NCI-H510A treated with DMSO at 0.1 percent for 48 hours (cell line): ENCODE measurements at regions not wholly inside any gene's neighbourhood (a gene's known extent, or its start where the extent isn't known, plus 50 kb on each side); places are given as distances from the start of the nearest gene placed in this dataset.

Experiments used
- DNase-seq: peaks from one replicate; lab custom pipeline; 2025; lab: John Stamatoyannopoulos, UW

DNA sequence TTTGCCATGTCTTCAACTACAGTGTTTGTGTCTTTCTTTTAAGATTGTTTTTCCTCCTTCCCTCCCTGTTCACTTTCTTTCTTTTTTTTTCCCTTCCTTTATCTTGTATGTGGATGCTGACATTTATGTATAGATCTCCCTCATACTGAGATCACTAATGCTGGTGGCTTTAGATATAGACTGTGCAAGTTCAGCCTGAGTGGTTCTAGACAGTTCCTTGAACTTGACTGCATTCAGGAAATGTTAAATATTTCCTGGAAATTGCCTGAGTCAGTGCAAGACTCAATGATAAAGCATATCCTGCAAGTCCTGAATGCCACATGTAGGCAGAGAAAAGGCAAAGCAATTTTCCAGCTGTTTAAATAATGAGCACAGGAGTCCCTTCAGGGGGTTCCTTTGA is 182.5 kb upstream of the NR3C1 start:
- DNase-seq, result no peak

DNA sequence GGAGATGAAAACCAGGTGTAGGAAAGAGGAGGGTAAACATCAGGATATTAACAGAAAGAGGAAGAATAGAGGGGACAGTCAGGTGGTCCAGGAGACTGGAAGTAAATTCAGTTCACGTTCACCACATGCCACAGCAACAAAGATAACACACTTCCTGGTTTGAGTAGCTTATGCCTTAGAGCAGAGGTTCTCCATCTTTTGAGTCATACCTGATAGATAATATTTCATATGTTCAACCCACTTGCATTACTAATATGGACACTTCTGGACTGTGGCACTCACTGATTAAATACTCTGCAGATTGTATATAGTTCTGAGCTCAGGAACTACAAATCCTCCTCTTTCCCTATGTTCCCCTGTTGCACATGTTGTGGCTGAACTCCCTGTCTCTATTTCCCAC is 179.9 kb upstream of the NR3C1 start:
- no peak for DNase-seq

DNA sequence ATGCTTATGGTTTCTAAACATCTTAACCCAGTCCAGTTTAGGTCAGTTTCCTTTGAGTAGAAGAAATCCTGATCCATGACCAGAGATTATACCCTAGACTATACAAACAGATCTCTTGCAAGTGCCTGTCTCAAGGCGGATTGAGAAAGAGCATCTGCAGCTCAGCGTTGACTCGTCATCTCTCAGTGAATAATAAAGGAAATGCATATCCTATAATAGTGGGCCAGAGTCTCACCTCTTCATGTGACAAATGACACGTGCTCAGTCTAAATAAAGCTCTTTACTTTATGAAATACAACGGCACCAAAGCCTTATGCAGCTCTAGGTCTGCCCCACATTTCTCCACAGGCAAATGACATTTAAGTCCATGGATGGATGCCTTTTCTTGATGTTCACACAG is 179.4 kb upstream of the NR3C1 start:
- no peak for DNase-seq

DNA sequence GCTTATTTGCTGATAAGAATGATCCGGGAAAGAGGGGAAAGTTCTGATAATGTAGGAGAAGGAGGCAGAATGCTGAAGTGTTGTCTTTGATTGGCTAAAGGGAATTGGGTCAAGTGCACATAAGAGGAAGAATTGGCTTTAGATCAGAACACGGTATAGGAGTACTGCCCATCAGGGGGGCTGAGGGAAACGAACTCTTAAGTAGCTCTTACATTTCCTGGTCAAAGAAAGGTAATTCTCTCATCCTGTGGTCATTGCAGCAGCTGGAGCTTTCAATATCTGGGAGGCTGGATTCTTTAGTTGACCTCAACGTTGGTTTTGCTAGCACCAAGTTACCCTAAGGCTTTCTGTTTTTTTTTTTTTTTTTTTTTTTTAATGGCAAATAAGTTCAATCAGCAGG is 178.7 kb upstream of the NR3C1 start:
- peak; percentile 24 for DNase-seq

DNA sequence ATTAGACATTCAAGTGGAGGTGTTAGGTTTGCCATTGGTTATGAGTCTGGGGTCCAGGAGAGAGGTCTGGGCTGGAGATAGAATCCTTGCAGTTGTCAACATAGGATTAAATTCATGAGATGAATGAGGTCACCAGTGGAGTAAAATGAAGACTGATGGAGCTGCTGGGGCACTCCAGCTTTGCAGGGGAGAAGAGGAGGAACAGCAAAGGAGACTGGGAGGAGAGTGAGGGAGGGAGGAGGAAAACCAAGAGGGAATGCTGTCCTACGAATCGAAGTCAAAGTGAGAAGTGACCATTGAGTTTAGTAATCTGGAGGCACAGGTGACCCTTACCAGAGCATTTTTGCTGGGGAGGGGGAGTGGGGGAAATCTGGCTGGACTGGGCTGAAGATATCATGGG is 178.2 kb upstream of the NR3C1 start:
- DNase-seq, result no peak

DNA sequence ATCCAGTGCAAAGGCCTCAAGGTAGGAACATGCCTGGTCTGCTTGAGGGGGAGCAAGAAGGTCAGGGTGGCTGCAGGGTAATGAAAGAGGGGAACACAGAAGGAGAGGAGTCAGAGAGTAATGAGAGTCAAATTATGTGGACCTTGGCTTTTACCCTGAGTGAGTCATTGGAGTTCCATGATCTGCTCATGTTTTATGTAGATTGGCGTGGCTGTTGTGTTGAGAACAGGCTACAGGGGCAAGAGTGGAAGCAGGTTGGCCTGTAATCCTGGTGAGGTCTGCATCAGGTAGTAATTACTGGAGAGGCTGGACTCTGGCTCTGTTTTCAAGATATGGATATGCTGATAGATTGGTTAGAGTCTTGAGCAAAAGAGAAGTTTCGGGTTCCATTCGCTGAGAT is 177.7 kb upstream of the NR3C1 start:
- no peak for DNase-seq

DNA sequence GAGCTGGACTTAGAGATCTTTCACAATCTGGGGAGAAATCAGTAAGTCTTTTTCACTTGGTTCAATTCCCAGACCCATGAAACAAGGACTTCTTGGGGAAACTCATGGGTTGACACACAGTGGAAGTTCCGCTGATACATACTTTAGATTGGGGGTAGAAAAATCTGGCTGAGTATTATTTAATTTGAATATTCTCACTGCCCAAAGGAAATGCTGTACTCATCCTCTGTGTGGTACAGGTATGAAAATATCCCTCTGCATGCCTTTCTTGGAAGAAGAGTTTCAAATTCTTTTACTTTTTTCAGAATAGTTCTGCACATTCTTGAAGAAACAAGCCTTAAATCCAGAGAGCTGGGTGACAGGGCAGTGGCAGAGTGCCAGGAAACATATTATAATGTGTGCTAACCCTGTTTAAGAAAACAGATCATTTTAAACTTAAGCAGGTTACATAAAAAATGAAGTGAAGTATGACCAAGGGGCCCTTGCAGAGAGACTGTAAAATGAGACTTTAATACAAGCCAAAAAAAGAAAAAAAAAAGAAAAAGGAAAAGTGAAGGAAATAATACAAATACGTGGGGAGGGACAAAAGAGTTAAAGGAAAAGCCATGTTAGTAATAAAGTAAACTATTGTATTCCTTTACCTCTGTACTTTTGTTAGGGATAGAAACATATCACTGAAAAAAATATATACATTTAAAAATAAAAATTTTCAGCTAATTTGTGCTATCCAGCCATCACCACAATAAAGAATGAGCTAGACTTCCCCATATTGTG is 173.4 kb upstream of the NR3C1 start:
- DNase-seq, result no peak

DNA sequence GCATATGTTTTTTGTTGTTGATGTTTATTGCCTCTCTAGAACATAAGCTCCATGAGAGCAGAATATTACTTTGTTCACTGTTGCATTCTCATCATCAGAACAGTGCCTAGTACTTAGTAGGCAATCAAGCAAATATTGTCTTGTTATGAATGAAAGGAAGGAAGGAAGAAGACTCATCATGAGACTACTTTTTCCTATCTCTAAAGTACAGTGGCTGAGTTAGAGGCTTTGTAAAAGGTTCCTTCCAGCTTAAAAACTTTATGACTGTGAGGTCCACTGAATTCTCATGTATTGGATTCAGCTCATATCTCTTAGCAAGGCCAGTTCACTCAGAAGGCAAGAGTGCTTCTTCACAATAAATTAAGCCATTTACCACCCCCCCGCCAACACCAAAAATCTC is 171.8 kb upstream of the NR3C1 start:
- no peak for DNase-seq

DNA sequence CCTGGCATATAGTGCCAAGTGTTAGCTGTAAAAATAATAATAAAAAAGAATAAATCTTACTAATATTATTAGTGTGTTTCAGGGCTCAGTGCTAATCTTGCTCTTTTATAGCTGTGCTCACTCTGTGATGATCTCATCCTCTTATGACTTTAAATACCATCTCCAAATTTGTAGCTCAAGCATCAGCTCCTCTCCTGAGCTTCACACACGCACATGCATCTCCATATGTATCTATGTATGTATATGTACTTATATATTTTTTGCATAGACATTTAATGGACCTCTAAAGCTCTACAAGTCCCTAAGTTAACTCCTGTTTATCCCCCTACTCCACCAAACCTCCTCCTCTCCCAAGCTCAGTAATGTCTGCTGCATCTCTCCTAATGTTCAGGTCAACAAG is 170.8 kb upstream of the NR3C1 start:
- DNase-seq, result no peak

DNA sequence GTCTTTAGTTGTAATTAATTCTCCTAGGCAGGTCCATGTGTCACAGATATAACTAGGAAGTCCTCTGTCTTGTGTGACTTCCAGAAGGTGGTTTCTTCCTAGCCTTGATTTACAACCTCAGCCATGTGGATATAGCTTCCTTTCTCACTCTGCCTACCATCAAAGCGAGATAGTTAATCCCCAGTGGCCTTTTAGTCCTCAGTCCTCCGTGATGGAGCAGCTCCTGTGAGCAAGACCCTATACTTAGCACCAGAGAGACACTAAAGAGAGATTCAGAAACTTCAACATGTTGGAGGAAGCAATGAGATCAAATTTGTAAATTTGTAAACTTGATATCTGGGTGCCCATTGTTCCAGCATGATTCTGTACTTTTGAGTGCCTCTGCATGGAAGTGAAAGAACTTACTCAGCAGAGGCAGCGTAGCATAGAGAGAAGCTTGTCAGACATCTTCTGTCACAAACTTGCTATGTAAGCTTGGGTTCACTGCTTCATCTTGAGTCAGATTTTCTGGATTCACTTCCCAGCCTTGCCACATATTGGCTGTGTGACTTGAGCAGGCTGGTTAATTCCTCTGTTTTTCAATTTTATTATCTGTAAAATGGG is 170.2 kb upstream of the NR3C1 start:
- no peak for DNase-seq

DNA sequence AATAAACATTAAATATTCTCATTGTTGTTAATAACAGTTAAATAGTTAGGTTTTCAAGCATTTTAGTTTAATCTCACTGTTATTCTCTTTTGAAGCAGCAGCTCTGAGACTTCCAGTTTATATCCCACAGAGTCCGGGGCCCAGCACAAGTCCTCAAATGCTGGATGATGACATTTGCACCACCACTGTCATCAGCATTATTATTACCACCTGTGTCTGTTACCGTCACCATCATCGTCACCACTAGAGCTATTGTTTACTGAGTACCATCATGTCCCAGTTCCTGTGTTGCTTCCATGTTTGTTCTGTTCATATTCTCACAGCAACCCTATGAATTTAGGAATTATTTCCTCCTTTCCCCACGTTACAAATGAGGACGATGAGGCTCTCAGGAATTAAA is 169.2 kb upstream of the NR3C1 start:
- no peak for DNase-seq

DNA sequence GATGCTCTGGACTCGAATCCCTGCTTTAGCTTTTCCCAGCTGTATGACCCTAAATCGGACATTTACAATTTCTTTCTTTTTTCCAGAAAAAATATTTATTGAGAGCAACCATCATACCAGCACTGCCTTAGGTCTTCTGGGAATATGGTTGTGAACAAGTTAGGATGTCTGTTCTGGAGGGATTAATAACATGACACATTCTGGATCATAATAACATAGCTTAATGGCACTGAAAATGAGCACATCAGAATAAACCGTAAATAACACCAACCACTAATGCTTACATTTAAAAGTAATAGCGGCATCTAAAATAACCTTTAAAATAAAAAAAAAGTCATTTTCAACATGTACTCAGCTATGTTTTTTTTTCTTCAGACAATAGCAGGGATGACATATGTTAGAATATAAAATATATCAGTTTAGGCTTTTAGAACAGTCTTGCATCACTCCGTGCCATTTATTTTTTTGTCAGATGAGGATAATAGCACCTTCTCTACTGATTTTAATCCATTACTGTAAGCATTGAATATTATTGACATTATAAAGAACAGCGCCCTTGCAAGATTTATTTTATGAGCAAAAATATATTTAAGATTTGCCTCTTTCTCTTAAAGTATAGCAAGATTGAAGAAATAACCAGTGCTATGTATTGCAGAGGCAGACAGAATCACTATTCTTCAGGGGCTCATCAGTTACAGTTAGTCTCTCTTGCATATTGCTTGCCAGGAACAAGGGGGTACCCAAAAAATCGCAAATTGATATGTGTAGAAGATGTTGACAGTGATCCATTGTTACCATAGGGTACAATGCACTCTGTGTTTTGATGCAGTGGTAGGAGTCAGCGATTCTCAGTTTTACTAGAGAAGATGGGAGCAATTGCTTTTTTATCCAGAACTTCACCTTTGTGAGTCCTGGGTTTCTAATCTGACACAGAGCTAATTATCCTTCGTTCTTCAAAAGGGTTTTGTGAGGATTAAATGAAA is 168.4 kb upstream of the NR3C1 start:
- no peak for DNase-seq

DNA sequence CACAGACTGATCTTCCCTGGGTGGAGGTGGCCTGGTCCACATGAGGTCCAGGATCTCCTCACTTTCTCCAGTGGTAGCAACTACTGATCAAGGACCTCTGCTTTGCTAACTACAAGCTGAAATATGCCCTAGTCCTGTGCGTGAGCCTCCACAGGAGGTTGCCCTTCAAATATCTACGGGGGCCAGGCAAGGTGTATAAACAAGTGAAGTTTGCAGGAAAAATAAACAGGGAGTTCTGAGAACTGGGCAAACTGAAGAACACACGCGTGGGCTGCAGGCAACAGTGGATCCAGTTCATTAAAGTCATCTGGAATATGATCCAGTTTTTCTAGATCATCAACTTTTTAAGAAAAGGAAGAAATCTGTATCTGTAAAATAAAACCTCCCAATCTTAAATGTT is 167.5 kb upstream of the NR3C1 start:
- no peak for DNase-seq

DNA sequence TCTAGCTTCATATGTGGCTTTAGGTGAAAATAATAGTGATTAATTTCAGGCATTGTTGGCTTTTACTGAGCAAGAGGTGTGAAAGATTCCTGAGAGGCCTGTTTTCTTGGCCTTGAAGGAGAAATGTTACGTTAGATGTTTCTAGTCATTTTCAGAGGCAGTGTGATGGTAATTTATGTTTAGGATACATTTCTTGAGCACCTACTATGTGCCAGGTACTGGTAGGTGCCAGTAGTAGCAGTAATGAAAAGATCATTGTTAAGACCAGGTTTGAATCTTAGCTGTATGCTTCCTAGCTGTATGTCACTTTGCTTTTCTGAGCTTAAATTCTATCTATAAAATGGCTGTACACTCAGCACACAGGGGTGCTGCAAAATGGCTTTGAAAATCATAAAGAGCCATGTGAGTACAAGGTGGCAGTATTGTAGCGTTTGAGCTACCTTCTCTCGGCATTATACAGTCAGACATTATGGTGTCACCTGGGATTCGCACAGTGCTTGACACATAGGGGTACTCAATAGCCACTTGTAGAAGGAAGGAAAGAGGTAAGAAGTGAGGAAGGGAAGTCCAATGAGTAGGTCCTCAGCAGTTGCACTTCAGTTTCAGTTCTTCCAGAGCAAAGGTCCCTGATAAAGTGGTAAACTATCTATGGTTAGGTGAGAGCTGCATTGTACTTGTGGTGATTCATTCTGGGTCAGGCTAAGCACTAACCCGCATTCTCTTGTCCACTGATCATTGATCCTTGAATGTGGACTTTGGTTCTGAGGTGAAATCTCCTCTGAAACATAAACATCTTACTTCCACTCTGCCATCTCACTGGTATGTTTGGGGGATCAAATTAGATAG is 166.5 kb upstream of the NR3C1 start:
- no peak for DNase-seq

DNA sequence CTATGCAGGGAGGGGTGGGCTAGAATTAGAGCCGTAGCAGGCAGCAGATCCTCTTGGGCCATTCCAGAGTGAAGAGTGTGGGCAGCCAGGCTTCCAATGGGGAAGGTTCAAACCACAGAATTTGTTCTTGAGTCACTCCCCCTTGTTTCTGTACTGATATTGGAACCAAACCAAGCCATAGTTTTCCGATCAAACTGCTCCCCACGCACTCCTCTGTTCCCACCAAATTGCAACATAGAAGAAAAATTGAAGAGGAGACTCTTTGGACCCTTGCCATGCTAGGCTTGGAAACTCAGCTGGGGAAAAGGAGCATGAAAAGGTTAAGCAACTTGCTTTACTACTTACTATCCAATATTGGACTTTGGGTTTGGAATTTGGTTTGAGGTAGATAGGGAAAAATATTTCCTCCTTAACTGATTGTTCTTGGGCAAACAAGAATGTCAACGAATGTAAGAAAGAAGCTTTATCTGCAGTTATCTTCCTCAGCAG is 165.8 kb upstream of the NR3C1 start:
- DNase-seq, result no peak

DNA sequence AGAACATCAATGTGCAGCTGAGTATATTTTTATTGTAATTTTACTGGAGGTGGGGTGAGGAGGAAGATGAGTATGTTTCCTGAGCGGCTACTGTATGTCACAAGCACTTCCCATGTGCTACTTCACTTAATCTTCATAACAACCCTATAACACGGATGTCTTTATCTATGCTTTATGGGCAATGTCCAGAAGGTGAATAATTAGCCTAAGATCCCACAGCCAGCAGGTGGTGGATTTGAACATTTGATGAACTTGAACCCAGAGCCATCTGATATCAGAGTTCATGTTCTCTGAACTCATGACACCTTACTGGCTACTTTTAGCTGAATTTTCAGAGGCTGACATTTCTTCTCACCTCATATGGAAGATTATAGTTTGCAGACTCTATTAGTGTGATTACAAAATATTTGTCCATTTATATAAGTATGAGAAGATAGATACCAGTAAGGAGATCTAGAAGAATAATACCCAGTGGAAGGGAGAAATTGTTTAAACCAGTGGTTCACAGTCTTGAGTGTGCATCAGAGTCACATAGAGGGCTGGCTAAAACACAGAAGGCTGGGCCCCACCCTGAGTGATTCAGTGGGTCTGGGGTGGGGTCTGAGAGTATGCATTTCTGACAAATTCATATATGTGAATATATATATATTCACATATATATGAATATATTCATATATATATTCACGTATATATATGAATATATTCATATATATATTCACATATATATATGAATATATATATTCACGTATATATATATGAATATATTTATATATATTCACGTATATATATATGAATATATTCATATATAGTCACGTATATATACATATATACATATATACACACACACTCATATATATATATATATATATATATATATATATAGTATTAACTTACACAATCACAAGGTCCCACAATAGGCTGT is 164.4 kb upstream of the NR3C1 start:
- DNase-seq, result no peak

DNA sequence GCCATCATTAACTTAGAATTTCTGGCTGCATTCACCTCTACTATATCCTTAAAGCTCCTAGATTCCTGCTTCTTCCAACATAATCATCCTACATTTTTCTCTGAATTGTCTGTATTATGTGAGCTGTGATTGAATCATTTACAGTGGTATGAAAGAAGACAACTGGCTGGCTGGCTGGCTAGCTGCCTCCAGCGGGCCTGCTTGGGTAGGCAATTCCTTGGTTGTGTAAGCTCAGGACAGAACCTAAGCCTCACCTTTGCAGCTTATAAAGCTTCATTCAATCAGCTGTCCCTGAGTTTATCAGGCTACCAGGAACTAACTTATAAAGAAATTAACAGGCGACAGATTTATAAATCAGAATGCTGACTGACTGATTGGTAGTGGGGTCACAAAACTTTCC is 162.7 kb upstream of the NR3C1 start:
- no peak for DNase-seq

DNA sequence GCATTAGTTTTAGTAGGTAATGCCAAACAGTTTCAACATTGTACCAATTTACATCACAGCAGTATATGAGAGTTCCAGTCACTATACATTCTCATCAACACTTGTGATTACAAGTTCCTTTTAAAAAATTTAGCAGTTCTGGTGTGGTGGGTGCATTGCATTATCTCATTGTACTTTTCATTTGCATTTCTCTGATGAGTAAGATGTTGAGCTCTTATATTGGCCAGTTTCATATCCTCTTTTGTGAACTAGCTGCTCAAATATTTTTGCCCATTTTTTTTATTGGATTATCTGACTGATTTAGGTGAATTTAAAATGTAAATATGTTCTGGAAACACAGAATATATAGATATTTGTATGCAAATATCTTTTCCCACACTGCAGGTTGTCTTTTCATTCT is 160.9 kb upstream of the NR3C1 start:
- DNase-seq, result no peak

DNA sequence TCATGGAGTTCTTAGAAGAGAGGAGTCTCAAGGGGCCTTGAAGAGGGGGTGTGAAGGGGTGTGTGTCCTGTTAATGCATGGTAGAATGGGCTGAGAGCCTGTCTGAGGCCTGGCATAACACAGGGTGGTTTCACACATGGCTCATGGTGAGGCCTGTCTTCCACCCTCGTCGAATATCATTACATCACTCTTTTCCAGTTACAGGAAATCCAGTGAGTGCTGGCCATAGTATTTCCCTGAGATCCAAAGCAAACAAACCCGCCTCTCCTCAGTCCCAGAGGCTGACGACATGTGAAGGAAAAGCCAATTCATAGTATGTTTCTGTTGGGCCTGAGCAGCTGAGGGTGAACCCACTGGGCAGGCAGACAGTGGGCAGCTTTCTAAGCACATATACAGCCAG is 159.4 kb upstream of the NR3C1 start:
- peak; percentile 82 for DNase-seq

DNA sequence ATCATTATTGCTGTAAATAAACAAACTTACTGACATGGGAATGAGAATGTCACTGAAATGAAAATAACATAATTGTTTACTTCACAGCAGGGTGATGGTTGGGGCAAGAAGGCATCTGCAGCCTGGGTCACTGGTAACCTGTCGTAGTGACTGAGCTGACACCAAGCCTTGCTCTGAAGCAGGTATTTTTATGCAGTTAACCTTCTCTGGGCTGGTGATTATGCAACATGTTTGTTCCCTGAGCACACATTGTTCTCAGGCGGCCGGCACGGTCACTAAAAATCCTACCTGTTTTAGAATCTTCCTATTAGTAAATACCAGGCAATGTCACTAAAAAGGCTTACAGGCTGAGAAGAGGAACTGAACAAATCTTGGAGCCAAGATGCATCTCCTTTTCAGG is 157.7 kb upstream of the NR3C1 start:
- peak; percentile 16 for DNase-seq

DNA sequence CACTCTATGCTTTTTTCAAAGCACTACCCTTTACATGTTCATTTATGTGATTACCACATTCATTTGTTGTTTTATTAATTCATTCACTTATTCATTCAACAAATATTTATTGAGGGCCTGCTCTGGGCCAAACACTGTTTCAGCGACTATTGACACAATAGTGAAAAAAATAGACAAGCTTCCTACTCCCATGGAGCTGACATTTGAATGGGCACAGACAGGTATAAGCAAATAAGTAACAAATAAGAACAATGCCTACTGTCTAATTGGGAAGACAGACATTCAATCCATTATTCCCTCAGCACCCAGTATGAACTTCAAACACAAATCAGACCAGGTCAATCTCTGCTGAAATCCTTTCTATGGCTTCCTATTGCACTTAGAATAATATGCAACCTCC is 156.9 kb upstream of the NR3C1 start:
- DNase-seq, result no peak
